ENCODE measurements at regions not wholly inside any gene's neighbourhood (a gene's known extent, or its start where the extent isn't known, plus 50 kb on each side); places are given as distances from the start of the nearest gene placed in this dataset.

DNA sequence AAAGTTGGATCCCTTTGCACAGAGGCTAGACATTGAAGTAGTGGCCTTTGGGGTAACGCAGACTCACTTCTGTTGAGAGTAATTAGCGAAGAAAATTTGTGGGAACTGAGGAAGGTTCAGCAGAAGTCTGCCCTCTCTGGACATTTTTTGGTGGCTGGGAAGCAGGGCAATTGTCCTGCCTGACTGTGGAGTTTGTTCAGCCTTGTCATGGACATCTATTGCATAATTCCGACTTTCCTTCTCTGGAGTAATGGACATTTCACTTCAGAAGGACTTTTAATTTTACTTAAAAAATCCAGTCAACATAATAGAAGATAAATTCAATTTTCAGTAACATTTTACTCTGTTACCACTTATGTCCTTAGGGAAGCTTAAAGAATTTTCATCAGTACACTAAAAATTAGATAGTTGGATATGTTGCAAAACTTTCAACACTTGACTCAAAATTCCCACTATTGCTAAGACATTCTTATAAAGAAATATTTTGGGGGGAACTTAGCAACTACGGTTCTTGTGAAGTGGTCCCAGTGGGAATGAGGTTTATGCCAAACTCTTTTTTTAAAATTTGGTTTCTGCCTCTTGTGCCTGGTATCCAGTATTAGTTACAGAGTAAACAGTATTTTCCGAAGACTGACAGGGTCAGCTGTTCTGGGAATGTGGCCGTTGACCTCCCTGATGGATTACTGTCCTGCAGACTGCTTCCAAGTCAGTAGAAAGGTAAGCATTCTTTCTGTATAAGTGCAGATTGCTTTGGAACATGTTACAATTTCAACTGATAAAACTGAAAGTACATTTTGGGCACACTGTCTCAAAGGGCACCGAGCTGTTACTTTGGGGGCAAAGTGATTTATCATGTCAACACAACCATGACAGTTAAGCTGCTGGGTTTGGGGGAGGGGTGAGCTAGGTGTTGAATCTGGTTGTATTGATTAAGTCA lies 100.6 kb upstream of the MLIP start:
- ATAC-seq (ENCODE audit: low read depth) = no peak
- peak overlapping the region; percentile 24; the same call in 1 of the 2 replicates for H3K23ac ChIP-seq (ENCODE audit: low read depth, low read length)
- H4K20me1 ChIP-seq (ENCODE audit: insufficient read depth, low read length) = no peaks in the 10 kb centered on the region
- 38% methylated on average over 2 of the region's 7 CpGs; no CpG with 5 or more reads in 1 of the 2 experiments for WGBS, 2 experiments (ENCODE audit: extremely low coverage in 2 of 2, insufficient read length in 1 of 2)
- BruUV-seq (replicated peaks) = no TSS peak
- no peak overlapping the region for H3K27ac ChIP-seq (ENCODE audit: insufficient read depth, low read length)
- H3K56ac ChIP-seq (ENCODE audit: extremely low read depth, insufficient read depth, low read length) = no peak overlapping the region
- no peak overlapping the region for H4K8ac ChIP-seq (ENCODE audit: low read depth in 2 of 2, low read length in 2 of 2)
- no peaks in the 10 kb centered on the region for H3K79me1 ChIP-seq (ENCODE audit: low read depth in 1 of 2, low read length in 2 of 2)
- H3K9me3 ChIP-seq (ENCODE audit: control insufficient read depth, insufficient read depth, low read length) = no peaks in the 10 kb centered on the region
- no peak overlapping the region for H2AK5ac ChIP-seq (ENCODE audit: low read depth, low read length)
- H4K91ac ChIP-seq (ENCODE audit: insufficient read depth, low read depth, low read length) = no peak overlapping the region
- no peak for DNase-seq
- no peak overlapping the region for H2BK15ac ChIP-seq (ENCODE audit: low read depth, low read length)
- dilution Hi-C loops (cut with HindIII; ENCODE audit: low sequenced_read_pairs, unreplicated experiment) = no loop called here
- no peaks in the 10 kb centered on the region for H3K4me1 ChIP-seq (ENCODE audit: control insufficient read depth, insufficient read depth, low read length)
- H3K4me2 ChIP-seq (ENCODE audit: low read depth, low read length) = peak overlapping the region; percentile 94
- H2BK120ac ChIP-seq (ENCODE audit: low read depth, low read length) = no peak overlapping the region
- H3K27me3 ChIP-seq (ENCODE audit: control insufficient read depth, insufficient read depth, low read length) = no peaks in the 10 kb centered on the region
- no peak overlapping the region for H2BK20ac ChIP-seq (ENCODE audit: low read depth, low read length)
- H3K4me3 ChIP-seq (ENCODE audit: insufficient read depth, low read depth, low read length) = no peak overlapping the region; the same call in 1 of the 2 replicates
- POLR2A ChIA-PET (ENCODE audit: unreplicated experiment) = no interaction called here
- no peak overlapping the region; the same call in 1 of the 2 replicates for H3K14ac ChIP-seq (replicated peaks; ENCODE audit: low read depth, low read length)
- no peak overlapping the region for H3K4ac ChIP-seq (ENCODE audit: low read depth, low read length)
- CTCF ChIA-PET = no interaction called here
- H3K9me1 ChIP-seq (ENCODE audit: insufficient read depth, low read length) = no peaks in the 10 kb centered on the region; the same call in 1 of the 2 replicates
- no peak overlapping the region for H2AFZ ChIP-seq (replicated peaks; ENCODE audit: low read length, poor library complexity)
- intact Hi-C loops (cut with micrococcal nuclease) = no loop called here
- H3K18ac ChIP-seq (ENCODE audit: low read depth, low read length) = no peak overlapping the region
- H2AK9ac ChIP-seq (replicated peaks; ENCODE audit: low read depth, low read length, poor library complexity) = no peak overlapping the region
- TF ChIP-seq NFE2L2 (IDR thresholded peaks at IDR 0.05; ENCODE audit: low read depth, low read length) (no peak), POLR2A (IDR thresholded peaks at IDR 0.05; ENCODE audit: low read depth, low read length) (no peak), RCOR1 (IDR thresholded peaks at IDR 0.05; ENCODE audit: insufficient replicate concordance, low read length) (no peak), CTCF (conservative IDR thresholded peaks at IDR 0.05; ENCODE audit: low read depth, low read length) (no peak), MAFK (IDR thresholded peaks at IDR 0.05; ENCODE audit: low read depth, low read length) (no peak), BHLHE40 (IDR thresholded peaks at IDR 0.05; ENCODE audit: low read depth, low read length) (no peak), CEBPB (IDR thresholded peaks at IDR 0.05; ENCODE audit: low read depth, low read length) (no peak), MAZ (IDR thresholded peaks at IDR 0.05; ENCODE audit: borderline replicate concordance, low read depth, low read length) (no peak)
- no peak overlapping the region for H2BK5ac ChIP-seq (ENCODE audit: low read depth, low read length, poor library complexity, severe bottlenecking)
- H4K5ac ChIP-seq (ENCODE audit: low read depth, low read length) = no peak overlapping the region; the same call in 1 of the 2 replicates
- no peak overlapping the region for H3K9ac ChIP-seq (ENCODE audit: low read depth, low read length)
- in situ Hi-C loops (cut with MboI; ENCODE audit: low sequenced_read_pairs) = no loop called here
- no peaks in the 10 kb centered on the region for H3K36me3 ChIP-seq (ENCODE audit: control insufficient read depth, insufficient read depth, low read length)

Measured in IMR-90 (cell line).